ENCODE measurements at regions not wholly inside any gene's neighbourhood (a gene's known extent, or its start where the extent isn't known, plus 50 kb on each side); places are given as distances from the start of the nearest gene placed in this dataset.

- TF ChIP-seq CTCF (IDR thresholded peaks at IDR 0.05 in 2 of 3, conservative IDR thresholded peaks at IDR 0.05 in 1 of 3; ENCODE audit: borderline replicate concordance in 1 of 3, insufficient read depth in 1 of 3, low read depth in 2 of 3, low read length in 2 of 3), result no peak
- no peak for TF ChIP-seq YY1 (IDR thresholded peaks at IDR 0.05; ENCODE audit: extremely low read depth, insufficient replicate concordance, low read depth, low read length)
- no peak for TF ChIP-seq EZH2 (IDR thresholded peaks at IDR 0.05)
- TF ChIP-seq CBX3 (IDR thresholded peaks at IDR 0.05; ENCODE audit: low read depth), result no peak
- no peak for TF ChIP-seq POLR2A (IDR thresholded peaks at IDR 0.05; ENCODE audit: borderline replicate concordance, extremely low read depth, insufficient read depth, insufficient read length)
- TF ChIP-seq SP1 (IDR thresholded peaks at IDR 0.05; ENCODE audit: low read depth), result no peak
- no peak for TF ChIP-seq POLR2AphosphoS5 (IDR thresholded peaks at IDR 0.05; ENCODE audit: low read depth, low read length)
- TF ChIP-seq MAX (IDR thresholded peaks at IDR 0.05), result no peak
- TF ChIP-seq REST (IDR thresholded peaks at IDR 0.05; ENCODE audit: low read depth), result no peak
- no peak for TF ChIP-seq ZNF274 (IDR thresholded peaks at IDR 0.05; ENCODE audit: low read depth, low read length)
- TF ChIP-seq ZBTB33 (IDR thresholded peaks at IDR 0.05; ENCODE audit: extremely low read depth, insufficient replicate concordance, low read length), result no peak
These were observed 194.2 kb upstream of the NFIA start for GRCh38 chr1:60888126-60888525.

Measured in HCT116 (cell line).